ENCODE measurements at regions not wholly inside any gene's neighbourhood (a gene's known extent, or its start where the extent isn't known, plus 50 kb on each side); places are given as distances from the start of the nearest gene placed in this dataset.

DNA sequence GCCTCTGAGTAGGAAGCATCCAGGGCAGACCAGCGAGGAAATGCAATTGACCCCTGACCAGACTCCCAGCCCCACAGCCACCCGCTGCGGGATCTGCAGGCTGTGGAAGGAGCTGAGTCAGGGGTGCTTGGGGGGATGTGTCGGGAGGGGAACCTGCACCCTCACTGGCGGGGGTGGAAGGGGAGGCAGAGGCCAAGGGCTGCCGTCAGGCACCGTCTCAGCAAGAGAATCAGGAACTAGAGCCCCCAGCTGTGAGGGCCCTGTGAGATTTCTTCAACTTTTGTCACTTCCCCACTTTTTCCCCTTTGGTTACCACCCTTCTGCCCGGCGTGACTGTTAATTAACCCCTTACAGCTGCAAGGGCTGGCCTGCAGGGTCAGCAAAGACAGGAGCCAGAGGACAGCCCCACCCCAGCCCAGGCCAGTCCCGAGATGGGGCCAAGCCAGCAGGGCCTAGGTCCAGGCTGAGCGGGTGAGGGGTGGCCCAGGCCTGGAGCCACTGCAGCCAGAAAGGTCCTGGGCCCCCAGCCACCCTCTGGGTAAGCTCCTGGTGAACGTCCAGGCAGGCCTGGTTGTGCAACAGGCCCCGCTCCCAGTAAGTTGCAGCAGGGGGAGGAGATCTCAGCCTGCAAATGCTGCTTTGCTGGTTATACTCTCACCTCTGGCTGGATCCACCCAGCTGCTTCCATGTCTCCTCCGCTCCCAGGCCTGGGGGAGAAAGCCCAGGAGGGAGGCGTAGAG, 147.0 kb upstream of the ID2 start:
- DNase-seq (ENCODE audit: low read depth, low spot score) = no peak

- DNase-seq (ENCODE audit: low read depth, low spot score) = no peak
Observed at GRCh38 chr2:8535469-8535795, 146.4 kb upstream of the ID2 start.

- DNase-seq (ENCODE audit: low read depth, low spot score) = no peak
Observed at GRCh38 chr2:8535821-8536685, 145.8 kb upstream of the ID2 start.

DNA sequence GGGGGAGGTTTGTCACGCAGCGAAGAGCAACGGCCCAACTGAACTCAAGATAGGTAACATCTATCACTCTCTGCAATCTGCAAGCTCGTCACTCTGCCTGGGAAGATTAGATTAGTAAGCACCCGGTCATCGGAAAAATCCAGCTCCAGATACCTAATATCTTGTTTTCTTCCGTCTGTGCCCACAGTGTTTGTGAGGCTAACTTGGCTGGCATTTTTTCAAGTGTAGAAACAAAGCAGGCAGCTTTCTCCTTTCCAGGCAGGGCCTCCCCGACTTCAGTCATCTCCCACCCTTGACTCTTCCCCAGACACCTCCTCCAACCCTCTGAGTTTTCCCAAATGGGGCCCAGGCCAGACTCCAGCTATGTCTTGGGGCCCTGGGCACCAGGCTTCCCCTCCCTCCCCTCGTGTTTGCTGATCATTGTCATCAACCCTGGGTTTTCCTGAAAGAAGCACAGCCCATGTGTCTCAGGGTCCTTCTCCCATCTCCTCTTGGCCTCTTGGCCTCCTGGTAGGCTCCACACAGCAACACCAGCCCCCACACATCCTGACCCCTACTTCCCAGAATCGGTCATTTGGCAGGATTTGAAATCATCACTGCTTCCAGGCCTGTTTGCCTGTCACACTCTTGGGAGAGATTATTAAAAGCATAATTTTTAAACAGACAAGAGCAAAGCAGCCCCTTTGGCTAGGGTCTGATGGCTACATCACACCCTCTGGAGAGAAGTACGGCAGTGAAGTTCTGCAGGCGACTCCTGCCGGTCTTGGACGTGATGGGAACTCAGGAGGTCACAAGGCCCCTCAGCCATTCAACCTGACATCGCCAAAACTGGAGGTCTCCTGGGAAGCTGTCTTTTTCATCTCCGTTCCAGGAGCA, 144.9 kb upstream of the ID2 start:
- DNase-seq (ENCODE audit: low read depth, low spot score) = no peak

- DNase-seq (ENCODE audit: low read depth, low spot score) = no peak
Observed at GRCh38 chr2:8537562-8538155, 144.2 kb upstream of the ID2 start.

- DNase-seq (ENCODE audit: low read depth, low spot score) = no peak
Observed at GRCh38 chr2:8538531-8538930, 143.3 kb upstream of the ID2 start.

DNA sequence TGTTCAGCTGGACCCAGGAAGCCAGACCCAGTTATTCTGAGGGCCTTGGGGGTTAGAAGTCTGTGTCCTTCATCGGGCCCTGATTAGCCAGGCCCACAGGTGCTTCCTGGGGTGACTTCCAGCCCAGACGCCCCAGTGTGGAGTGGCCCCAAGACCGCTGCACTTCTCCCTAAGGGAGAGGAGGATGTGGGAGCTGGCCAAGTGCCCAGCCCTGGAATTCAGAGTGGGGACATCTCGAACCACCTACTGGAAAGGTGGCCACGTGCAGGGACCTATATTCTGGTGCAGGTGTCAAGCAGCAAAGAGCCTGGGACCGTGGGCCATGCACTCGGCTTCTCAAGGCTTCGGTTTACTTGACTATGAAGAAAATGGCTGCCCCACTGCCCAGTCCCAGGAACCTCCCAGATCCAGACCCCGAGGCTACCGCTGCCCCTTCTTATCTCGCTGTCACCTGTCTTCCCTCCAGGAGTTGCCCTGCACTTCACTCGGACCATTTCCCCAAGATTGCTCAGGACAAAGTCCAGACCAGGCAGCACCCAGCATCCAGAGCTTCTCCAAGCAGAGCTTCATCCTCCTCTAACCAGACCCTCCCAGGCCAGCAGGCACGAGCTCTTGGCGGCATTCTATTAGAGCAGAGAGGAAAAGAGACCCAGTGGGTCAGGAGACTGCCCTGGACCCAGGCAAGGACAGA, 142.8 kb upstream of the ID2 start:
- no peak for DNase-seq (ENCODE audit: low read depth, low spot score)

DNA sequence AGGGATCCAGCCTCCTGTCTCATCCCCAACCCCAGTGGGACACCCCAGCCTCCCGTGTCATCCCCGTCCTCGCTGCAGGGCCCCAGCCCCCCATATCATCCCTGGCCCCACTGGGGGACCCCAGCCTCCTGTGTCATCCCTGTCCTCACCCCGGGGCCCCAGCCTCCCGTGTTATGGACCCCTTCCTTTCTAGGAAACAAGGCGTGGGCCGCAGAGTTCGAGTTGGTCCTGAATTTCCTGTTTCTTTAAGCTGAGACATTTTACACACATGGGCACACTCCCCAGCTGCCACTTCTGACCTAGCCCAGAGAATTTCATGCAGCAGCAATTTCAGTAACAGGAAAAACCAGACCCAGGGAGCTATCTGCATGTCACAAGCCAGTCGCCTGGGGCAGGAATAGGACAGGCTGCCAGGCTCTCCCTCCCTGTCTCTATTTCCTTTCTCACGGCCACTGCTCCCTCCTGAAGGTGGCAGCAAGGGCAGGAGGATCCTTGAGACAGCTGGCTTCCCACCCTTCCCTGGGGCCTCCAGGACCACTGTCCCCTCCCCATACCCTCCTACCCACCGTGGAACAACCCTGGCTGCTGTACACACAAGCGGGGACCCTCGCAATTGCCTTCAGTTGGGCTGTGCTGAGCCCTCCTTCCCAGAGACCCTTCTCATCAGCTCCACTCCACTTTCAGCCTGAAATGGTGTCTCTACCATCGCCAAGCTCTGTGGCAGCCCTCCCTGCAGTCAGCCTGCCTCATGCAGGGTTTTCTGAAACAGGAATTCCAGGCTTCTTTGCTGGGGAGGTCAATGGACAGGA, 141.9 kb upstream of the ID2 start:
- DNase-seq (ENCODE audit: low read depth, low spot score) = no peak

DNA sequence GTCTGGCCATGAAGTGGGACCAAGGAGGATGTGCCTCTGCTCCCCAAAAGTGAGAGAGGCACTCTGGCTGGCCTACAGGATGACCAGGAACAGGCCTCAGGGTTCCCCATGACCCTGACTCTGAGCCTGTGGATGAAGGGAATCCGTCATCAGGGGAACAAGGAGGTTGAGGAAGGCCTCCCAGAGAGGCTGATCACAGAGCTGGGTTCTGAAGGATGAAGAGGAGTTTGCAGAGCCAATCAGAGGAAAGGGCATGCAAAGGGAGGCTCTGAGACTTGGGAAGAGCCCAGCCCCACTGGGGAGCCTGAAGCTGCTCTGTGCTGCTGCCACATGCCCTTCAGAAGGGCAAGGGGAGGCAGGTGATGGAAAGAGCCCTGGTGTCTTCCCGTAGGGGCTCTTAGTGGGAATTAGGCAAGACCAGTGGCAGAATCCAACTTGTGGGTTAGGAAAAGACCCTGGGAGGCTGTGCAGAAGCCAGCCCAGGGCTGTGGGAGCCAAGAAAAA, 141.3 kb upstream of the ID2 start:
- no peak for DNase-seq (ENCODE audit: low read depth, low spot score)

- no peak for DNase-seq (ENCODE audit: low read depth, low spot score)
Observed at GRCh38 chr2:8541223-8541622, 140.6 kb upstream of the ID2 start.

DNA sequence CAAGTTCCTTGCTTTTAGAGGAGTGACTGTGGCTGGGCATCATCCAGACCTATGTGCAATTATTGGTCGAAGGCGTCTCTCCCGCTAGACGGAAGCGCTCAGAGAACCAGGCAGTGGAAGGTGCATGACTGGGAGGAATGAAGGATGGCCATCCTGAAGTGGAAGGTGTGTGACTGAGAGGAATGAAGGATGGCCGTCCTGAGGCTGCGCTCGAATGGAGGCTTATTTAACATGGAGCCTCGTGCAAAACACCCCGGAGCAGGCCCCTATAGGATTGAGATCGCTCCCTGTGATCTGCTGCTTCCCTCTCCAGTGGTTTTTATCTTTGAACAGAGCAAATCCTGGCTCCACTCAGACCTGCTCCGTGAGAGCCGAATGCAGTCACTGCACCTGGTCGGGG, 140.2 kb upstream of the ID2 start:
- no peak for DNase-seq (ENCODE audit: low read depth, low spot score)

GRCh38 chr2:8542381-8543059, 139.3 kb upstream of the ID2 start:
- no peak for DNase-seq (ENCODE audit: low read depth, low spot score)

- no peak for DNase-seq (ENCODE audit: low read depth, low spot score)
Observed at GRCh38 chr2:8543060-8543382, 138.8 kb upstream of the ID2 start.

GRCh38 chr2:8543383-8544170, 138.3 kb upstream of the ID2 start:
- peak; percentile 21 for DNase-seq (ENCODE audit: low read depth, low spot score)

DNA sequence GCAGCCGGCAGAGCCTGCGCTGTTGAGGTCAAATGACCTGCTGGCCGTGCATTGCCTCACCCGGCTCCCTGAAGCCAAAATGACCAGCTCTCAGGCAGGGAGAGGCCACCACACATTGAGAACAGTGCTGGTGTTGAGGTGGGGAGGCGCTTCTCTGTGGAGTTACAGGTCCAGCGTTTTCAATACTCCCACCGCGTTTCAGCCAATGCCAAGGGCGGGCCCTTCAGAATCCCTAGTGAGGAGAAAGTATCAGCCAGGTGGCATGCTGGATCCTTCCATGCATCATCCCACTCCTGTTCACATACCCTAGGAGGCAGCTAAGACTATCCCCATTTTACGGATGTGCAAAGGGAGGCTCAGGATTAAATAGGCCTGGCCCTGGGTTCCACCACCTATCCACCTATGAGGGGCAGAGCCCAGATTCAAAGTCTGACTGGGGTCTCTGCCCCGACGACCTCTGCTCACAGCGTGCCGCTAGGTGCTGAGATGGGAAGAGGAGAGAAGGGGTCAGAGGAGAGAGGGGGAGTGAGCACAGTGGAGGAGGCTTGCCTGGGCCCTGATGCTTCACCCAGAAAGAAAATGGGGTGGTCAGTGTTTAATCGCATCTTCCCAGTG, 137.6 kb upstream of the ID2 start:
- no peak for DNase-seq (ENCODE audit: low read depth, low spot score)

GRCh38 chr2:8544786-8545694, 136.8 kb upstream of the ID2 start:
- peak; percentile 9 for DNase-seq (ENCODE audit: low read depth, low spot score)

All from smooth muscle cell of the brain vasculature (primary cell).